ENCODE measurements at regions not wholly inside any gene's neighbourhood (a gene's known extent, or its start where the extent isn't known, plus 50 kb on each side); places are given as distances from the start of the nearest gene placed in this dataset.
A peak's percentile ranks its signal among the peaks of the same experiment; 100 is the strongest.

GRCh38 chr2:225104971-225105370 is 62.7 kb upstream of the DOCK10 start:
- ATAC-seq (ENCODE audit: insufficient number of reproducible peaks, low FRiP score, low read depth) (no peak), DNase-seq (ENCODE audit: low spot score) (no peak)
- H3K36me3 ChIP-seq: no peaks in the 10 kb centered on the region
- no peak overlapping the region for H3K4me3 ChIP-seq
- H3K27ac ChIP-seq: no peak overlapping the region
- peaks cover 7 to 15% of the 10 kb centered on the region in 2 donors for H3K4me1 ChIP-seq (ENCODE audit: control insufficient read depth in 1 of 2, low read depth in 2 of 2)
- no peak for TF ChIP-seq CTCF (IDR thresholded peaks at IDR 0.05)
- H3K27me3 ChIP-seq (replicated peaks; ENCODE audit: insufficient read depth): no peaks in the 10 kb centered on the region
- no peaks in the 10 kb centered on the region for H3K9me3 ChIP-seq

DNA sequence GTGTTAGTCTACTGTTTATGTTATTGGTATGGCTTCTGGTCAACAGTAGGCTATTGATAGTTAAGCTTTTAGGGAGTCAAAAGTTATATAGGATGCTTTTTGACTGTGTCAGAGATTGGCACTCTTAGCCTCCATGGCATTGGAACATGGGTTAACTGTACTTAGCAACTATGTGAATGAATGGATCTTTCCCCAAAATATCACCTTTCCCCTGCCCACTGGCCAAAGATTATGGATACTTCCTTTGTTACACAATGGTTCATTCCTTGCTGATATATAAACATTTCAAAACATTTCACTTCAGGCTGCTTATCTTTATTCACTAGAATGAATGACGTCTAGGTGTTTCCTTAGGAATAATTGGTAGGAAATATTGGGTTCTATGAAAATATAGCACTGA is 62.1 kb upstream of the DOCK10 start:
- Histone ChIP-seq H3K27ac (no peak overlapping the region), H3K27me3 (replicated peaks; ENCODE audit: insufficient read depth) (no peaks in the 10 kb centered on the region), H3K36me3 (no peaks in the 10 kb centered on the region), H3K4me1 (ENCODE audit: control insufficient read depth in 1 of 2, low read depth in 2 of 2) (peaks cover 7 to 15% of the 10 kb centered on the region in 2 donors), H3K9me3 (no peaks in the 10 kb centered on the region), H3K4me3 (no peak overlapping the region)
- DNase-seq (ENCODE audit: low spot score) (no peak), ATAC-seq (ENCODE audit: insufficient number of reproducible peaks, low FRiP score, low read depth) (no peak)
- no peak for TF ChIP-seq CTCF (IDR thresholded peaks at IDR 0.05)

DNA sequence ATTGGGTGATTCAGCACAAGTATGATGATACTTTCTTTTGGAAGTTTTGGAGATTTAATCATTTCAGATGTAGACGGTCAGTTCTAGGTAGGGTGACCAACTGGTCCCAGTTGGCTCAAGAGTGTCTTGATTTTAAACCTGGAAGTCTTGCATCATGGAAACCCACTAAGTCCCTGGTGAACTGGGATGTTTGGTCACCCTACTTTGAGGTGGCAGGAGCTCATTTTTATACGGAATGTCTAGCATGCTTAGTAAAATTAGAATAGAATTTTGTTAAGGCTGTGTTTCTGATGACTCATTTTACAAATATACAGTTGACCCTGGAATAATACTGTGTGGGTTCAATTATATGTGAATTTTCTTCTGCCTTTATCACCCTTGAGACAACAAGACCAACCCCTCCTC is 61.5 kb upstream of the DOCK10 start:
- H3K27ac ChIP-seq: no peak overlapping the region
- DNase-seq (ENCODE audit: low spot score) (no peak), ATAC-seq (ENCODE audit: insufficient number of reproducible peaks, low FRiP score, low read depth) (no peak)
- H3K4me3 ChIP-seq: no peak overlapping the region
- H3K36me3 ChIP-seq: no peaks in the 10 kb centered on the region
- no peak for TF ChIP-seq CTCF (IDR thresholded peaks at IDR 0.05)
- peaks cover 7 to 15% of the 10 kb centered on the region in 2 donors for H3K4me1 ChIP-seq (ENCODE audit: control insufficient read depth in 1 of 2, low read depth in 2 of 2)
- H3K27me3 ChIP-seq (replicated peaks; ENCODE audit: insufficient read depth): no peaks in the 10 kb centered on the region
- H3K9me3 ChIP-seq: no peaks in the 10 kb centered on the region

GRCh38 chr2:225100856-225101294 is 58.6 kb upstream of the DOCK10 start:
- ATAC-seq (ENCODE audit: insufficient number of reproducible peaks, low FRiP score, low read depth) (no peak), DNase-seq (ENCODE audit: low spot score) (no peak)
- no peak overlapping the region for H3K4me3 ChIP-seq
- TF ChIP-seq CTCF (IDR thresholded peaks at IDR 0.05): no peak
- peak overlapping the region in 1 of 2 donors; percentile 26 for H3K27ac ChIP-seq
- no peaks in the 10 kb centered on the region for H3K9me3 ChIP-seq
- H3K27me3 ChIP-seq (replicated peaks; ENCODE audit: insufficient read depth): no peaks in the 10 kb centered on the region
- no peaks in the 10 kb centered on the region for H3K36me3 ChIP-seq
- peaks cover 7 to 15% of the 10 kb centered on the region in 2 donors for H3K4me1 ChIP-seq (ENCODE audit: control insufficient read depth in 1 of 2, low read depth in 2 of 2)

GRCh38 chr2:225100269-225100668 is 58.0 kb upstream of the DOCK10 start:
- H3K36me3 ChIP-seq: no peaks in the 10 kb centered on the region

More at GRCh38 chr2:225100269-225100668, 58.0 kb upstream of the DOCK10 start:
- DNase-seq (ENCODE audit: low spot score) (no peak), ATAC-seq (ENCODE audit: insufficient number of reproducible peaks, low FRiP score, low read depth) (no peak)
- peak overlapping the region in 1 of 2 donors; percentile 26 for H3K27ac ChIP-seq
- no peak for TF ChIP-seq CTCF (IDR thresholded peaks at IDR 0.05)
- no peaks in the 10 kb centered on the region for H3K27me3 ChIP-seq (replicated peaks; ENCODE audit: insufficient read depth)
- no peaks in the 10 kb centered on the region for H3K9me3 ChIP-seq
- peaks cover 7 to 15% of the 10 kb centered on the region in 2 donors for H3K4me1 ChIP-seq (ENCODE audit: control insufficient read depth in 1 of 2, low read depth in 2 of 2)
- no peak overlapping the region for H3K4me3 ChIP-seq
